ENCODE measurements at regions not wholly inside any gene's neighbourhood (a gene's known extent, or its start where the extent isn't known, plus 50 kb on each side); places are given as distances from the start of the nearest gene placed in this dataset.

GRCh38 chr16:64011650-64012049, 1110.2 kb downstream of the CDH11 start:
- TF ChIP-seq CTCF (IDR thresholded peaks at IDR 0.05) = no peak
- no peak for TF ChIP-seq POLR2A (IDR thresholded peaks at IDR 0.05)
